ENCODE measurements at regions not wholly inside any gene's neighbourhood (a gene's known extent, or its start where the extent isn't known, plus 50 kb on each side); places are given as distances from the start of the nearest gene placed in this dataset.

GRCh38 chr3:175896655-175897054 is 1037.5 kb downstream of the NAALADL2 start:
- DNase-seq (ENCODE audit: low read depth in 2 of 3, low spot score in 1 of 3): no peak

GRCh38 chr3:175895731-175896130 is 1036.6 kb downstream of the NAALADL2 start:
- DNase-seq (ENCODE audit: low read depth in 2 of 3, low spot score in 1 of 3): no peak

- DNase-seq (ENCODE audit: low read depth in 2 of 3, low spot score in 1 of 3): no peak
Observed at GRCh38 chr3:175893566-175893965, 1034.4 kb downstream of the NAALADL2 start.

- no peak for DNase-seq (ENCODE audit: low read depth in 2 of 3, low spot score in 1 of 3)
Observed at GRCh38 chr3:175890066-175890465, 1030.9 kb downstream of the NAALADL2 start.

- no peak for DNase-seq (ENCODE audit: low read depth in 2 of 3, low spot score in 1 of 3)
Observed at GRCh38 chr3:175885231-175885766, 1026.2 kb downstream of the NAALADL2 start.

GRCh38 chr3:175879417-175879816 is 1020.3 kb downstream of the NAALADL2 start:
- no peak for DNase-seq (ENCODE audit: low read depth in 2 of 3, low spot score in 1 of 3)

- no peak for DNase-seq (ENCODE audit: low read depth in 2 of 3, low spot score in 1 of 3)
Observed at GRCh38 chr3:175869404-175869803, 1010.3 kb downstream of the NAALADL2 start.

- DNase-seq (ENCODE audit: low read depth in 2 of 3, low spot score in 1 of 3): no peak
Observed at GRCh38 chr3:175868626-175869025, 1009.5 kb downstream of the NAALADL2 start.

- no peak for DNase-seq (ENCODE audit: low read depth in 2 of 3, low spot score in 1 of 3)
Observed at GRCh38 chr3:175865724-175866123, 1006.6 kb downstream of the NAALADL2 start.

- no peak for DNase-seq (ENCODE audit: low read depth in 2 of 3, low spot score in 1 of 3)
Observed at GRCh38 chr3:175861916-175862315, 1002.8 kb downstream of the NAALADL2 start.

Data from stimulated activated CD4-positive, alpha-beta T cell treated with anti-CD3 and anti-CD28 coated beads, Interleukin-12 subunit alpha, Interleukin-12 subunit beta, amount 100 ng/mL, for 48 hours (primary cell).